ENCODE measurements at regions not wholly inside any gene's neighbourhood (a gene's known extent, or its start where the extent isn't known, plus 50 kb on each side); places are given as distances from the start of the nearest gene placed in this dataset.

GRCh38 chr21:18163956-18164355 is 80.7 kb upstream of the CHODL start:
- no peak for TF ChIP-seq ZC3H8 (IDR thresholded peaks at IDR 0.05)
- TF ChIP-seq ZNF12 (CRISPR knock-in tag; IDR thresholded peaks at IDR 0.05) = no peak
- TF ChIP-seq GATAD2B (IDR thresholded peaks at IDR 0.05; ENCODE audit: borderline replicate concordance) = no peak
- TF ChIP-seq NONO (IDR thresholded peaks at IDR 0.05; ENCODE audit: low read depth in 2 of 2, low read length in 1 of 2) = no peak
- no peaks in the 10 kb centered on the region for H4K20me1 ChIP-seq (replicated peaks; ENCODE audit: control insufficient read depth, insufficient read depth, low read length)
- DNase-seq (ENCODE audit: extremely low read depth in 1 of 4, low spot score in 3 of 4) = no peak
- no peaks in the 10 kb centered on the region for H3K4me1 ChIP-seq (replicated peaks in 1 of 2; ENCODE audit: control insufficient read depth in 2 of 2, insufficient read depth in 2 of 2, low read length in 2 of 2)
- H3K79me2 ChIP-seq (ENCODE audit: control insufficient read depth, insufficient read depth, low read length) = no peaks in the 10 kb centered on the region
- ChIA-PET POLR2A (no interaction called here), CTCF (ENCODE audit: low intra/inter-chr PET ratio) (no interaction called here)
- H3K36me3 ChIP-seq (ENCODE audit: control insufficient read depth, insufficient read depth, low read length) = no peaks in the 10 kb centered on the region
- no peak overlapping the region for H2AFZ ChIP-seq (ENCODE audit: low read depth, low read length)
- no peaks in the 10 kb centered on the region for H3K9me1 ChIP-seq (ENCODE audit: control insufficient read depth, insufficient read depth, low read length)
- no peak for ATAC-seq
- H3K27ac ChIP-seq (ENCODE audit: extremely low read depth, low read depth, low read length) = no peak overlapping the region
- no TSS peak for BruUV-seq (replicated peaks)
- H3K9me3 ChIP-seq (replicated peaks; ENCODE audit: control insufficient read depth, insufficient read depth, low read depth, low read length) = no peaks in the 10 kb centered on the region
- FAIRE-seq = no peak
- no peak overlapping the region for H3K9ac ChIP-seq (ENCODE audit: insufficient read depth in 1 of 2, low read depth in 2 of 2, low read length in 2 of 2)
- H3K4me3 ChIP-seq = no peak overlapping the region
- H3K4me2 ChIP-seq (ENCODE audit: insufficient read depth, low read length) = no peak overlapping the region
- H3K27me3 ChIP-seq (ENCODE audit: control insufficient read depth in 2 of 2, insufficient read depth in 2 of 2, low read length in 2 of 2) = no peaks in the 10 kb centered on the region
- in situ Hi-C loops (cut with MboI) = no loop called here
- intact Hi-C loops (cut with micrococcal nuclease) = no loop called here

- no TSS peak for BruUV-seq (replicated peaks)
- Histone ChIP-seq H3K27ac (ENCODE audit: extremely low read depth, low read depth, low read length) (no peak overlapping the region), H3K4me1 (replicated peaks in 1 of 2; ENCODE audit: control insufficient read depth in 2 of 2, insufficient read depth in 2 of 2, low read length in 2 of 2) (no peaks in the 10 kb centered on the region), H3K79me2 (ENCODE audit: control insufficient read depth, insufficient read depth, low read length) (no peaks in the 10 kb centered on the region), H3K4me3 (no peak overlapping the region), H4K20me1 (replicated peaks; ENCODE audit: control insufficient read depth, insufficient read depth, low read length) (no peaks in the 10 kb centered on the region), H3K9me3 (replicated peaks; ENCODE audit: control insufficient read depth, insufficient read depth, low read depth, low read length) (no peaks in the 10 kb centered on the region), H2AFZ (ENCODE audit: low read depth, low read length) (no peak overlapping the region), H3K9me1 (ENCODE audit: control insufficient read depth, insufficient read depth, low read length) (no peaks in the 10 kb centered on the region), H3K27me3 (ENCODE audit: control insufficient read depth in 2 of 2, insufficient read depth in 2 of 2, low read length in 2 of 2) (no peaks in the 10 kb centered on the region), H3K36me3 (ENCODE audit: control insufficient read depth, insufficient read depth, low read length) (no peaks in the 10 kb centered on the region), H3K4me2 (ENCODE audit: insufficient read depth, low read length) (no peak overlapping the region), H3K9ac (ENCODE audit: insufficient read depth in 1 of 2, low read depth in 2 of 2, low read length in 2 of 2) (no peak overlapping the region)
- intact Hi-C loops (cut with micrococcal nuclease) (no loop called here), in situ Hi-C loops (cut with MboI) (no loop called here)
- 0% methylated on average over 3 of the region's 3 CpGs for WGBS (ENCODE audit: insufficient coverage, low coverage, missing lambda C conversion rate)
- CTCF ChIA-PET (ENCODE audit: low intra/inter-chr PET ratio) = no interaction called here
- POLR2A ChIA-PET = no interaction called here
- DNase-seq (ENCODE audit: extremely low read depth in 1 of 4, low spot score in 3 of 4) = no peak
- ATAC-seq = no peak
- FAIRE-seq = no peak
- TF ChIP-seq TSHZ1 (CRISPR knock-in tag; IDR thresholded peaks at IDR 0.05) (no peak), XRCC5 (IDR thresholded peaks at IDR 0.05; ENCODE audit: low read depth, low read length) (no peak), RBM15 (IDR thresholded peaks at IDR 0.05; ENCODE audit: insufficient read depth, low read length) (no peak), ZBTB2 (IDR thresholded peaks at IDR 0.05) (no peak), TRIM25 (IDR thresholded peaks at IDR 0.05; ENCODE audit: borderline replicate concordance) (no peak), ZNF764 (CRISPR knock-in tag; IDR thresholded peaks at IDR 0.05; ENCODE audit: low read depth) (no peak)
Measured at GRCh38 chr21:18161841-18162240, 82.8 kb upstream of the CHODL start.
